Muscle layer of duodenum (tissue), 2 donors: ENCODE measurements at regions not wholly inside any gene's neighbourhood (a gene's known extent, or its start where the extent isn't known, plus 50 kb on each side); places are given as distances from the start of the nearest gene placed in this dataset.

Experiments used
- H3K27ac ChIP-seq: one replicate; pipeline ENCODE4 v1.7.0; 2013; ENCODE audit warnings: mild to moderate bottlenecking, low read length
- H3K27me3 ChIP-seq: one replicate; pipeline ENCODE4 v1.7.0; 2013; ENCODE audit warnings: low read depth, mild to moderate bottlenecking, control low read depth, low read length
- H3K36me3 ChIP-seq, 2 donors: one replicate each; pipeline ENCODE4 v1.7.0; 2013; ENCODE audit warnings: low read length in 2 of 2, control low read depth in 1 of 2, mild to moderate bottlenecking in 1 of 2; ENCODE audit not compliant: insufficient read depth in 2 of 2, control insufficient read depth in 1 of 2
- H3K4me1 ChIP-seq, 2 donors: one replicate each; pipeline ENCODE4 v1.7.0; 2013; ENCODE audit warnings: low read length in 2 of 2, mild to moderate bottlenecking in 2 of 2, control low read depth in 1 of 2, moderate library complexity in 1 of 2; ENCODE audit not compliant: insufficient read depth in 2 of 2, control insufficient read depth in 1 of 2
- H3K4me3 ChIP-seq, 2 donors: one replicate each; pipeline ENCODE4 v1.7.0; 2013; ENCODE audit warnings: low read length in 2 of 2, low read depth in 1 of 2, mild to moderate bottlenecking in 1 of 2
- H3K9me3 ChIP-seq, 2 donors: one replicate each; pipeline ENCODE4 v1.7.0; 2013; ENCODE audit warnings: low read length in 2 of 2, control low read depth in 1 of 2, mild to moderate bottlenecking in 1 of 2; ENCODE audit not compliant: control insufficient read depth in 1 of 2
- donor health status: healthy.

DNA sequence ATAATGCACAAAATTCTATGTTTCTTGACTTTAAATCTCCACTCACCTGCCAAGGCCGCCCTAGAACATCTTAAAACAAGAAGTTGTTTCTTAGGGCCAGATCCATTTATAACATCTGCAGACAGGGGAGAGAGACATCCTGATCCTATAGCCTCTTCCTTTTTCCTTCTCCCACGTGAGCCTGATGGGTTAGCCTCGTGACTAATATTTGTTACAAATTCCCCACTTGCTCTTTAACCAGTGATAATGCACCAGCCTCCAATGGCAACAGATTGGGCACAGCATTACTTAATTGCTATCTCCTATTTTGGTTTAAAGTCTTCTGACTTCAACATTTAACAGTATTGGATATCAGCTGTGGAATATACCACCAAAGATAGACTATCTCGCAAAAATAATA, 196.5 kb downstream of the GADD45G start:
- H3K9me3 ChIP-seq = no peaks in the 10 kb centered on the region
- no peak overlapping the region for H3K4me3 ChIP-seq
- H3K27me3 ChIP-seq = no peaks in the 10 kb centered on the region
- H3K4me1 ChIP-seq = peaks cover 0 to 10% of the 10 kb centered on the region in 2 donors
- no peak overlapping the region for H3K27ac ChIP-seq
- no peaks in the 10 kb centered on the region for H3K36me3 ChIP-seq

DNA sequence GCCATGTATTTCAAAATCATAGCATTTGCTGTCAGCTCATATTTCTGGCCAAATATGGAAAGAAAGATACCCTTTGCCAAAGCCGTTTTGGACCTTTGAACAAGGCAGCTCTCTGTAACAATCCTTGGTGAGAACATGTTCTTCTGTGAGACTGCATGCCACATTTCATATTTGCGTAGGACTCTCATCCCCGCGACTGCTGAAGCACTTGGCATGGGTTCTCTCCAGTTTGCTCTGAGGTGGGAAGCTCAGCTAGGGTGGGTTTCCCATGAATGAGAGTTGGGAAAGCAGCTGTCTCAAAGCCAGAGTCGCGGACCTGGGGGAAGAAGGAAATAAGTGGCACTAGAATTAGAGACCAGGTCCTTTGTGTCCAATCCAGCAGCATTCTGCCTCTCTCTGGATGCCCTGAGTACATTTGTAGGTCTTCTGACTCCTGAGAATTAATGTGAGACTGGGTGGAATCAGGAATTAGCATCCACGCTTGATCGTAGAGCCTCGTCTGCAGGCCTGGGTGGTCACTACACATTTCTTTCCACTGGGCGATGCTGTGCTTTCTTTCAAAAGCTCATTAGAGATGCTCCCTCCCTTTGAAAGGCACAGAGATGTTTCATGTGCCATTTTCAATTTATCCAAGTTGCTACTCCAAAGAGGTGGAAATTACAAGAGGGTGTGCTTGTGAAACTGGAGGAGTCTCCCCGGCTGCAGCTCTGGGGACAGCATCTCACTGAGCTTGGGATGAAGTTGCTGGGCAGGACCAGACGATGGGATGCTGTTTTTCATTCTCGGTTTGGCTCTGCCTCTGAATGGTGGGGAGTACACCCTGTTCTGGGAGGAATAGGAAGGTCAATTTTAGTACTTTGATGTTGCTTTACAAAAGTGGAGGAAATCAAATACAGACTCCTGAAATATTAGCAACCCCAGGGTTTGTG, 197.2 kb downstream of the GADD45G start:
- no peaks in the 10 kb centered on the region for H3K36me3 ChIP-seq
- no peaks in the 10 kb centered on the region for H3K27me3 ChIP-seq
- no peak overlapping the region for H3K4me3 ChIP-seq
- H3K27ac ChIP-seq = no peak overlapping the region
- peaks cover 0 to 10% of the 10 kb centered on the region in 2 donors for H3K4me1 ChIP-seq
- H3K9me3 ChIP-seq = no peaks in the 10 kb centered on the region

DNA sequence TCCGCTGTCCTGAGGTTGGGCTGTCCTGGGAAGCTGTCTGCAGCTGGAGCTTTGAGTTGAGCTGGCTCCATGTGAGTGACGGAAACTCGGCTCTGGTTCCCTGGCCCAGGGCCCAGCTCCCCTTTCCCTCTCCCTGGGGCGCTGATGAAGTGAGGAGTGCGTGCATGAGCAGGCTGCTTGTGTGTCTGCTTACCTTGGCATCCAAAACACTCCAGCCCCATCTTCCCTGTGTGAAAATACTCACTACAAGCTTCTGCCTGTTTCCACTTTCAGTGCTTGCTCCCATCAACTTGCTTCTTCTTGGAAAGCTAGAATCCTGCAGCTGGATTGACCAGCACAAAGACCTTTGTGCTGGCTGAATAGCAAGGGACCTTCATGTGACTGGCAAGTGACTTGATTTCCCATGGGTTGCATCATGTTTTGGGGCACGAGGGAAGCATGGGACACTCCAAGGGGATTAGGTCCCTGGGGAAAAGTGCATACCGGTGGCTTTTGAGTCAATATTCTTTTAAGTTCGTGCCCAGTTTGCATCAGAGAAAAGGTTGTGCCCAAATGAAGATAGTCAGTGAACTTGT, 198.1 kb downstream of the GADD45G start:
- H3K27me3 ChIP-seq = no peaks in the 10 kb centered on the region
- no peaks in the 10 kb centered on the region for H3K9me3 ChIP-seq
- no peak overlapping the region for H3K27ac ChIP-seq
- no peaks in the 10 kb centered on the region for H3K36me3 ChIP-seq
- no peak overlapping the region for H3K4me3 ChIP-seq
- H3K4me1 ChIP-seq = peaks cover 0 to 10% of the 10 kb centered on the region in 2 donors

DNA sequence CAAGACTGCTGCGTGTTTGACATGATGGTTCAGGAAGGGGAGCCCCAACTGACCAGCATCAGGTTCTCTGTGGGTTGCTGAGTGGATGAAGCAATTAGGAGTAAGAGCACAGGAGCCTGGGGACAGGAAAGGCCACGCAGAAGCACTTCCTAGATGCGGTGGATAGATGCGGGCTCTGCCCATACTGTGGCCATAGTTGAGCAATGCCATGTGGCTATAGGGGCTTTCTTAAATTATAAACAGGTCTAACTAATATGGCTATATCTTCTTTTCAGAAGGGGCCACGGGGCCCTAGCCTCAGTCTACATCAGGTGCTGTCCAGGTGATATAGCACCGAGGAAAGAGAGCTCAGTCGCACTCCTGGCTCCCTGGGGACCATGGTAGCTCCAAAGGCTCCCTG, 198.6 kb downstream of the GADD45G start:
- Histone ChIP-seq H3K27ac (no peak overlapping the region), H3K9me3 (no peaks in the 10 kb centered on the region), H3K36me3 (no peaks in the 10 kb centered on the region), H3K4me1 (peaks cover 0 to 10% of the 10 kb centered on the region in 2 donors), H3K27me3 (no peaks in the 10 kb centered on the region), H3K4me3 (no peak overlapping the region)

DNA sequence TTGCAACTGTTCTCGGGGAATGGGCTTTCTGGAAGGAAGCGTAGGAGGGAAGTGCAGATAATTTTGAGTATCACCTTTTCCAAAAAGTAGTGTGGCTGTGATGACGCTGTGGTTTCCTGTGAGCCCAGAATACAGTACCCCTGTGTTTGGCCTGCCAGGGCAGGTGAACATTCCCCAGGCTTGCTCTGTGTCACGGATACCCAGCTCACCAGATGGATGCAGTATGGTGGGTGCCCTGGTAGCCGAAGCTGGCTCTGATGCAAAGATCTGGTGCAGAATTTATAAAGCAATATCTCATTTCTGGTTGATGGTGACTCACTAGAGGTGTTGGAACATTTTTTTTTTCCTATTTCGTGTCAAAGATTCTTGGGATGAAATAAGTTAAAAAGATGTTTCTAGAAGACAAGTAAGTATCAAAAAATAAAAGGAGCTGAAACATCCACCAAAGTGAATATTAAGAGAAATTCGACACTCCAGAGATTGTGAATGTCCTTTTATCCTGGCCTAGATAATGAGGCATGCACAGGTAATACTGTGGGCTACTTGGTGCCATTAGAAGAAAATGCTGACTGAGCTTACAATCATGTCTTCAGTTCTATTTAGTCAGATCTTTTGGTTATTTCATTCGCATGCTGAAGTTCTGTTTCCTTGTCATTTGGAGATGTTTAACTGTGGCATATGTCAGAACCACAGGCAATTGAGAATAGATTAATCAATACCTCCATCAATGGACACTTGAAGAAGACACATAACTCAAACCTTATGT, 200.1 kb downstream of the GADD45G start:
- Histone ChIP-seq H3K4me1 (peaks cover 0 to 10% of the 10 kb centered on the region in 2 donors), H3K9me3 (no peaks in the 10 kb centered on the region), H3K27me3 (no peaks in the 10 kb centered on the region), H3K4me3 (no peak overlapping the region), H3K36me3 (no peaks in the 10 kb centered on the region), H3K27ac (no peak overlapping the region)

DNA sequence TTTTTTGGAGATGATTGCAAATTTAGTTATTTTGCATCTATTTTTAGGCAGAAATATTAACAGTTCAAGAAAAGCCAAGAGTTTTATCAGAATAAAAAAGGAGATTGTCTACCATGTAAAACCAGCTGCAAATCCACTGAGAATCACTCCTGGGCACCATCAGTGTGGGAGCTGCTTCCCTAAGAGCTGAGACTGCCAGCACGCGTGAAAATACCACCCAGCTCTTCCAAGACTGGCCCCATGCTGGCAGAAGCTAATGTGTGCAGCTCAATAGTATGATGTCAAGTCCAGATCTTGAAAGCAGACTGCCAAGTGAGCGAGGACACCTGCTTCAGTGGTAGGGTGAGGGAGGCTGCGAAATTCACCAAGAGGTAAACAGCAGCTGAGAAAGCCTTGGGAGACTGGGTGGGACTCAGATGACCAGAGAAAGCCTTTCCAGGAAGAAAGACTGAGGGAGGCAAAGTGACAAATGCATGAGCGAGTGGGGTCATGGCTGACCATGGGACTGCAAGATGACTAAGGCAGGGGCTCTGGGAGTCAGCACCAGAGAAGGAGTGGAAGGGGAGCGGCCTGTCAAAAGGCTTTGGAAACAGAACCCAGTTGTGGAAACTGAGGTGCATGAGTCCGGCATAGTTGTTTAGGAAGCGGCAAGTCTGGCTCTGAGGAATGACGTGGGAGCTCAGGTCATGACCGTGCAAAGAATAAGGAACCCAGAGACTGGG, 200.9 kb downstream of the GADD45G start:
- Histone ChIP-seq H3K36me3 (no peaks in the 10 kb centered on the region), H3K4me3 (no peak overlapping the region), H3K27me3 (no peaks in the 10 kb centered on the region), H3K27ac (no peak overlapping the region), H3K9me3 (no peaks in the 10 kb centered on the region), H3K4me1 (peaks cover 0 to 10% of the 10 kb centered on the region in 2 donors)

DNA sequence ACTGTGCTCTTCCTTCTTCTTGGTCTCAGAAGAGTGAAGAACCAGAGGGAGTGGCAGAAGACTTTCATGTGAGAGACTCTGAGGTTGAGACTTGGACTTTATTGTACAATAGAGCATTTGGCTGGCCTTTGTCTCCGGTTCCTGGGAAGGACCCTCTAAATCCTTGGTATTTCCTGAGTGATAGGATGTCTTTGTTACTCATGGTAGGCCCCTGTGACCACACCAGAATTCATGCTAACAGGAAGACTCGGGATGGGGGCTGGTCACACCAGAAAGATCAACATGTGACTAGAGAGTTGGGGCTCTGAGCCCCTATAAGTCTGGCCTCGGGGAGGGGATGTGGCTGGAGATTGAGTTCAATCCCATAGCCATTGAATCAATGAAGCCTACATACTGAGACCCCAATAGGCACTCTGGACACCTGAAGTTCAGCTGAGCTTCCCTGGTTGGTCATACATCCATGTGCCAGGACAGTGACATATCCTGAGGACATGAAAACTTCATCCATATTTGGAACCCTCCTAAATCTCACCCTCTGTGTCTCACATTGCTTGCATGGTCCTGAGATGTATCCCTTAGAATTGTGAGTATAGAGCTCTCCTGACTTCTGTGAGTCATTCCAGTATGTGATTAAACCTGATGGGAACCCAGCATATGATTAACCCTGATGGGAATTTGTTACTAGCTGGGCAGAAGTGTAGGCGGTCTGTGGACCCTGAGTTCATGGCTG, 201.7 kb downstream of the GADD45G start:
- Histone ChIP-seq H3K27me3 (no peaks in the 10 kb centered on the region), H3K4me3 (no peak overlapping the region), H3K9me3 (no peaks in the 10 kb centered on the region), H3K27ac (no peak overlapping the region), H3K36me3 (no peaks in the 10 kb centered on the region), H3K4me1 (peaks cover 0 to 10% of the 10 kb centered on the region in 2 donors)

DNA sequence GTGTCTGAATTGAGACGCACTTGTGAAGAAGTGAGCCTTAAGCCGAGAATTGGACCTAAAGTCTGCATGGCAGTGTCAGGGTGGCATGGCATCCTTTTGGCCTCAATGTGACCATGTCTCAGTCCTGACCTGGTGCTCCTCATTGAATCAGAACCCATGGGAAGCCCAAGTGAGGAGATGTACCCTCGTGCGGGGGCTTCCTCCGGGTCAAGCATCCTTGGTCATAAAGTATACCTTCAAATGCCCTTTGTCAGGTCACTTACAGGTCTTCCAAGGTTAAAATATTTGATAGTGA, 202.2 kb downstream of the GADD45G start:
- no peak overlapping the region for H3K27ac ChIP-seq
- H3K4me1 ChIP-seq = peaks cover 0 to 10% of the 10 kb centered on the region in 2 donors
- no peaks in the 10 kb centered on the region for H3K36me3 ChIP-seq
- no peaks in the 10 kb centered on the region for H3K27me3 ChIP-seq
- no peak overlapping the region for H3K4me3 ChIP-seq
- no peaks in the 10 kb centered on the region for H3K9me3 ChIP-seq

DNA sequence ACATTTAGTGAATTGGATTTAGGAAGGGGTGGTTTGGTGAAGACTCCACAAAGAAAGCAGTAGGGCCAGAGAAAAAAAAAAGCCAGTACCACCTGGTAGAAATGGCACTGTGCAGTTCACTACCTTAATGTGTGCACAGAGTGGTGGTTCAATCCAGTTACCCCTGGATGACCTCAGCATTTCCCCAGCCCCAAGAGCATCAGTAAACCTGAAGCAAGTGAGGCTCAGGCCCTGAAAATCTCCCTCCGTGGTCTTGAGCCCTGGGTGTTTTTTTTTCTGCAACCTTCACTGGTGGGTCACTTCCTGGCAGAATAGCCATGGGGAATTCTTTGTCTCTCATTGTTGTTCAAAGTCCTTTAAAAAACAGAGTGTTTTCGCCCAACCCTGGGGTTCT, 202.9 kb downstream of the GADD45G start:
- Histone ChIP-seq H3K27ac (no peak overlapping the region), H3K9me3 (no peaks in the 10 kb centered on the region), H3K27me3 (no peaks in the 10 kb centered on the region), H3K36me3 (no peaks in the 10 kb centered on the region), H3K4me1 (peaks cover 0 to 4% of the 10 kb centered on the region in 2 donors), H3K4me3 (no peak overlapping the region)

DNA sequence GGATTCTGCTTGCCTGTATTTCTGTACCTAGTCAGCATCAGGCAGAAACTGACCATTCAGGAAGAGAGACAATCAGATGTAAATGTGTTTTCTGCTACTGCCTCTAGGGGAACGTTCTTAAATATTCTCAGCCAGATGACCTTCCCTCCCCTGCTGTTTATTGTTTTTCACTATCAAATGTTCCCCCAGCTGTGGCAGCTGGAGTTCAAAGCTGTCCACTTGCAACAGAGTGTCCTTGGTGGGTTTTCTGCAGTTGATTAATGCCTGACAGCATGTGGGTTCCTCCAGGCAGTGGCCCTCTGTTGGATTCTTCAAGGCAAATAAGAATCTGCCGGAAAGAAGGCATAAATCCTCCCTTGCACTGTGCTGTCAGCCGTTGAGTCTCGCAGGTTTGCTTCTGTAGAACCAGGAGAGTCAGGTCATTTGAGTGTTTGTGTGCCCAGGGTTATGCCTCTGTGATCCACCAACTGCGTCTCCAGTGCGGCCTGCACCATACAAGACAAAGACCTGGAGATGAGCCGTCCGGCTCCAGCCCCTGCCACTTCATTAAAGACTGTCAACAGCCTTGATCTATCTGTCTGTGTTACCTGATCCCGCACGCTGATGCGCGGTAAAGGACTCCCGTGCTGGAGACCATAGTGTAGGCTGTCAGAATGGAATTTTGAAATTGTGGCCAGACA, 203.4 kb downstream of the GADD45G start:
- Histone ChIP-seq H3K27me3 (no peaks in the 10 kb centered on the region), H3K36me3 (no peaks in the 10 kb centered on the region), H3K27ac (no peak overlapping the region), H3K9me3 (no peaks in the 10 kb centered on the region), H3K4me1 (no peaks in the 10 kb centered on the region), H3K4me3 (no peak overlapping the region)
